T-cell (primary cell): ENCODE measurements at regions not wholly inside any gene's neighbourhood (a gene's known extent, or its start where the extent isn't known, plus 50 kb on each side); places are given as distances from the start of the nearest gene placed in this dataset.

ENCODE experiments used
- ATAC-seq, 4 experiments: fragments of 200-7000 bp in 3 of 4; fragments of 150-1000 bp in 1 of 4; cut with Tn5 transposase; replicated peaks in 1 of 4; 1 replicate in 3 of 4; 2 replicates in 1 of 4; pipeline ENCODE4 v1.10.0; 2021; ENCODE audit warnings: moderate library complexity in 3 of 4, mild to moderate bottlenecking in 2 of 4, moderate number of reproducible peaks in 1 of 4
- CTCF ChIA-PET, 2 donors: fragments of 300-600 bp; sonication (Branson Sonifier 250); formaldehyde crosslinking; loops; one replicate each; lab custom pipeline; 2022; ENCODE audit warnings: antibody characterized with exemption in 2 of 2; lab: Charles Lee
- POLR2A ChIA-PET, 2 donors: fragments of 300-600 bp; sonication (Branson Sonifier 250); formaldehyde crosslinking; loops; one replicate each; lab custom pipeline; 2022; ENCODE audit warnings: antibody characterized with exemption in 2 of 2; lab: Charles Lee
- DNase-seq, 35 experiments: peaks; one replicate each; pipeline versions ENCODE4 v3.0.0 to v3.0.0-alpha.2; 2013 to 2023
- H3K27ac ChIP-seq: one replicate; pipeline ENCODE4 v1.5.1; 2013; ENCODE audit warnings: low read length
- H3K27me3 ChIP-seq, 2 experiments: replicated peaks in 1 of 2; 1 replicate in 1 of 2; 2 replicates in 1 of 2; pipeline versions ENCODE4 v1.6.1 to v1.7.0; 2013; ENCODE audit warnings: low read length in 1 of 2, mixed read lengths in 1 of 2; ENCODE audit not compliant: control insufficient read depth in 2 of 2, insufficient read depth in 2 of 2; ENCODE audit errors: extremely low read depth in 1 of 2
- H3K36me3 ChIP-seq, 2 donors: 1 replicate in 1 of 2; 2 replicates in 1 of 2; pipeline versions ENCODE4 v1.6.1 to v1.7.0; 2013; ENCODE audit warnings: low read length in 1 of 2; ENCODE audit not compliant: control insufficient read depth in 2 of 2, insufficient read depth in 1 of 2; ENCODE audit errors: extremely low read depth in 1 of 2
- H3K4me1 ChIP-seq, 2 experiments: 1 replicate in 1 of 2; 2 replicates in 1 of 2; pipeline versions ENCODE4 v1.6.1 to v1.7.0; 2013; ENCODE audit warnings: low read length in 2 of 2, mixed read lengths in 1 of 2; ENCODE audit not compliant: insufficient read depth in 2 of 2, control insufficient read depth in 1 of 2; ENCODE audit errors: extremely low read depth in 1 of 2
- H3K4me3 ChIP-seq, 2 donors: 1 replicate in 1 of 2; 2 replicates in 1 of 2; pipeline versions ENCODE4 v1.5.1 to v1.7.0; 2013; ENCODE audit warnings: mild to moderate bottlenecking in 2 of 2, low read length in 1 of 2, moderate library complexity in 1 of 2; ENCODE audit not compliant: control insufficient read depth in 1 of 2; ENCODE audit errors: extremely low read depth in 1 of 2
- H3K9me3 ChIP-seq: 2 replicates; pipeline ENCODE4 v1.7.0; 2013
- H3K27ac Mint-ChIP-seq, 2 donors: one replicate each; pipeline ENCODE4 v1.8.0; 2020 to 2021; ENCODE audit warnings: mild to moderate bottlenecking in 2 of 2, mixed read lengths in 2 of 2
- H3K27me3 Mint-ChIP-seq, 2 donors: one replicate each; pipeline ENCODE4 v1.8.0; 2021 to 2022; ENCODE audit warnings: mixed read lengths in 2 of 2
- H3K36me3 Mint-ChIP-seq: one replicate; pipeline ENCODE4 v1.8.0; 2021; ENCODE audit warnings: mixed read lengths
- H3K4me1 Mint-ChIP-seq, 3 donors: one replicate each; pipeline ENCODE4 v1.8.0; 2020 to 2022; ENCODE audit warnings: mixed read lengths in 3 of 3, mild to moderate bottlenecking in 1 of 3
- H3K4me3 Mint-ChIP-seq, 3 donors: one replicate each; pipeline ENCODE4 v1.8.0; 2020 to 2022; ENCODE audit warnings: mild to moderate bottlenecking in 3 of 3, mixed read lengths in 3 of 3, moderate library complexity in 3 of 3
- H3K9me3 Mint-ChIP-seq, 3 donors: one replicate each; pipeline ENCODE4 v1.8.0; 2020 to 2022; ENCODE audit warnings: mixed read lengths in 3 of 3
- WGBS: methylation state at CpG from one replicate; pipeline ENCODE4 v1.1.5; 2013; ENCODE audit warnings: missing lambda C conversion rate; ENCODE audit not compliant: insufficient coverage; 5-methylcytosine and 5-hydroxymethylcytosine counted together

- Mint-ChIP-seq H3K36me3 (no peaks in the 10 kb centered on the region), H3K9me3 (no peaks in the 10 kb centered on the region), H3K27me3 (peaks cover 0 to 13% of the 10 kb centered on the region in 2 donors), H3K27ac (no peak overlapping the region), H3K4me1 (no peaks in the 10 kb centered on the region), H3K4me3 (no peak overlapping the region)
- POLR2A ChIA-PET, result no interaction called here
- no peak overlapping the region for H3K27ac ChIP-seq
- DNase-seq, result no peak
- H3K9me3 ChIP-seq, result no peaks in the 10 kb centered on the region
- no peak overlapping the region for H3K4me3 ChIP-seq
- CTCF ChIA-PET, result no interaction called here
- peaks cover 0 to 2% of the 10 kb centered on the region in 2 experiments for H3K27me3 ChIP-seq
- no peaks in the 10 kb centered on the region for H3K4me1 ChIP-seq
- WGBS, result 65% methylated on average over 2 of the region's 5 CpGs
- no peaks in the 10 kb centered on the region for H3K36me3 ChIP-seq
- no peak for ATAC-seq
These were observed 97.4 kb upstream of the SPTLC3 start for GRCh38 chr20:12911372-12911771.

GRCh38 chr20:12913781-12914443 is 94.9 kb upstream of the SPTLC3 start:
- Mint-ChIP-seq H3K27ac (no peak overlapping the region), H3K4me1 (no peaks in the 10 kb centered on the region), H3K36me3 (no peaks in the 10 kb centered on the region), H3K4me3 (no peak overlapping the region), H3K27me3 (peaks cover 0 to 14% of the 10 kb centered on the region in 2 donors), H3K9me3 (no peaks in the 10 kb centered on the region)
- Histone ChIP-seq H3K27ac (no peak overlapping the region), H3K9me3 (no peaks in the 10 kb centered on the region), H3K36me3 (no peaks in the 10 kb centered on the region), H3K4me3 (no peak overlapping the region), H3K4me1 (no peaks in the 10 kb centered on the region), H3K27me3 (peaks cover 0 to 2% of the 10 kb centered on the region in 2 experiments)
- ChIA-PET POLR2A (no interaction called here), CTCF (no interaction called here)
- DNase-seq, result no peak
- no CpG with 5 or more reads among the region's 2 CpGs for WGBS
- no peak for ATAC-seq

DNA sequence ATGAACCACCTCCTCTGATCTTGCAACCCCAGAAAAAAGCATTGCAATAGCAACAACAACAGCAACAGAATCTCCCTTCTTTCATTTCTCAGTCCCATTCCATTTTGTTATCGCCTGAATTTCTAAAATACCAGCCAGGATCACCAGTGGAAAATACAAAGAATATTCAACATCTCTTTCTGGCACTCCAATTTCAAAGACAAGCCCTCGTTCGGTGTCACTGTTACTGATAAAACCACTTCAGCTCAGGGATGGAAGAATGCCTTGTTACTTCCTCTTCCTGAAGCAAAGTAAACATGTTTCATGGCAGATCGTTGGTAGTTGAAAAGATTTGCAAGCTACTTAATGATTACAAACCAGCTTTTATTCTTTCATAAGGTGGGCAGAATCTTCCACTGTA is 94.0 kb upstream of the SPTLC3 start:
- Mint-ChIP-seq H3K9me3 (no peaks in the 10 kb centered on the region), H3K27me3 (peaks cover 2 to 13% of the 10 kb centered on the region in 2 donors), H3K27ac (no peak overlapping the region), H3K4me1 (no peaks in the 10 kb centered on the region), H3K4me3 (no peak overlapping the region), H3K36me3 (no peaks in the 10 kb centered on the region)
- no peaks in the 10 kb centered on the region for H3K4me1 ChIP-seq
- no peak for DNase-seq
- ChIA-PET POLR2A (no interaction called here), CTCF (no interaction called here)
- no peak for ATAC-seq
- no peaks in the 10 kb centered on the region for H3K27me3 ChIP-seq
- H3K4me3 ChIP-seq, result no peak overlapping the region
- no peak overlapping the region for H3K27ac ChIP-seq
- WGBS, result 60% methylated on average over 1 of the region's 4 CpGs
- H3K36me3 ChIP-seq, result no peaks in the 10 kb centered on the region
- no peaks in the 10 kb centered on the region for H3K9me3 ChIP-seq

DNA sequence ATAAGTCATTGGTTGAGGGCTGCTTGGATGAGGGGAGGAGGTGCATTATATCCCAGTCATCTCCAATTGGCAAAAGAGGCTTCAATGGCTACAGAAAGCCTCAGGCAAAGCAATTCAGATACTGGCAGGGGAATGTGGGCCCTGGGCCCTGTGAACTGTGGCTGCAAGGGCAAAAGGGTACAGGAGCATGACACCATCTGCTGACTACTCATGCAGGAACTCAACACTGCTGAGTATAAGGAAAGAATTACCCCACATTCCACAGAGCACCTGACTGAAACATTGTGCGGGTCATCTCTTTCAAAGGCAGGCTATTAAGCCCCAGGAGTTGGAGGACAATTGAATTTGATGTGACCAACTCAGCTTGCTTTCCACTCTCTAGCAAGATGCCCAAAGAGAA is 92.1 kb upstream of the SPTLC3 start:
- no peak overlapping the region for H3K4me3 ChIP-seq
- WGBS, result 100% methylated on average over 1 of the region's 1 CpG
- peaks cover 0 to 3% (median 1%) of the 10 kb centered on the region in 3 donors for H3K9me3 Mint-ChIP-seq
- no peaks in the 10 kb centered on the region for H3K27me3 ChIP-seq
- no peak overlapping the region for H3K4me3 Mint-ChIP-seq
- no peaks in the 10 kb centered on the region for H3K36me3 ChIP-seq
- no peak overlapping the region for H3K27ac ChIP-seq
- no peak overlapping the region for H3K27ac Mint-ChIP-seq
- DNase-seq (no peak), ATAC-seq (no peak)
- H3K4me1 ChIP-seq, result no peaks in the 10 kb centered on the region
- CTCF ChIA-PET, result interaction anchor here in 1 of 2 donors (0.6 kb wide), 1 partner anchor 1870 kb away, joined by 3 read pairs; no protein-coding TSS in a partner anchor
- POLR2A ChIA-PET, result no interaction called here
- no peaks in the 10 kb centered on the region for H3K4me1 Mint-ChIP-seq
- H3K36me3 Mint-ChIP-seq, result no peaks in the 10 kb centered on the region
- no peaks in the 10 kb centered on the region for H3K9me3 ChIP-seq
- H3K27me3 Mint-ChIP-seq, result peaks cover 2 to 11% of the 10 kb centered on the region in 2 donors

- Histone ChIP-seq H3K4me3 (no peak overlapping the region), H3K4me1 (no peaks in the 10 kb centered on the region), H3K36me3 (no peaks in the 10 kb centered on the region), H3K27ac (no peak overlapping the region), H3K27me3 (no peaks in the 10 kb centered on the region), H3K9me3 (no peaks in the 10 kb centered on the region)
- no peaks in the 10 kb centered on the region for H3K36me3 Mint-ChIP-seq
- peaks cover 0 to 9% (median 6%) of the 10 kb centered on the region in 3 donors for H3K9me3 Mint-ChIP-seq
- 33% methylated on average over 1 of the region's 2 CpGs for whole genome bisulfite sequencing
- no peak overlapping the region for H3K4me3 Mint-ChIP-seq
- peaks cover 0 to 10% (median 0%) of the 10 kb centered on the region in 3 donors for H3K4me1 Mint-ChIP-seq
- CTCF ChIA-PET, result interaction anchor here (0.6 to 1.1 kb wide), 5 partner anchors 181 to 623 kb away, joined by 3 to 9 read pairs (median 7); no protein-coding TSS in a partner anchor
- ATAC-seq (no peak), DNase-seq (no peak)
- no peak overlapping the region for H3K27ac Mint-ChIP-seq
- POLR2A ChIA-PET, result interaction anchor here (0.6 to 0.7 kb wide), 2 partner anchors 201 to 354 kb away, joined by 4 to 7 read pairs; no protein-coding TSS in a partner anchor
- peaks cover 0 to 2% of the 10 kb centered on the region in 2 donors for H3K27me3 Mint-ChIP-seq
These were observed 84.6 kb upstream of the SPTLC3 start for GRCh38 chr20:12924126-12924525.

GRCh38 chr20:12925210-12925755 is 83.5 kb upstream of the SPTLC3 start:
- Mint-ChIP-seq H3K27me3 (no peaks in the 10 kb centered on the region), H3K4me3 (no peak overlapping the region), H3K36me3 (no peaks in the 10 kb centered on the region), H3K4me1 (peaks cover 0 to 14% (median 0%) of the 10 kb centered on the region in 3 donors), H3K9me3 (peaks cover 0 to 9% (median 6%) of the 10 kb centered on the region in 3 donors), H3K27ac (no peak overlapping the region)
- DNase-seq, result peak in 15 of 35 experiments; percentile 1 to 51 (median 8)
- H3K4me1 ChIP-seq, result no peaks in the 10 kb centered on the region
- ChIA-PET POLR2A (no interaction called here), CTCF (interaction anchor here in 1 of 2 donors (1.0 to 1.4 kb wide), 3 partner anchors 180 to 624 kb away, joined by 3 to 10 read pairs (median 4); no protein-coding TSS in a partner anchor)
- H3K27me3 ChIP-seq, result no peaks in the 10 kb centered on the region
- WGBS, result 42% methylated on average over 4 of the region's 7 CpGs
- no peaks in the 10 kb centered on the region for H3K9me3 ChIP-seq
- H3K36me3 ChIP-seq, result no peaks in the 10 kb centered on the region
- peak in 2 of 4 experiments; percentile 40 to 70 for ATAC-seq
- H3K27ac ChIP-seq, result no peak overlapping the region
- H3K4me3 ChIP-seq, result no peak overlapping the region
